Colonic mucosa (tissue), 4 donors: ENCODE measurements at regions not wholly inside any gene's neighbourhood (a gene's known extent, or its start where the extent isn't known, plus 50 kb on each side); places are given as distances from the start of the nearest gene placed in this dataset.
"Not testable (repeated sequence)": the region's sequence is repeated elsewhere in the genome, so short reads cannot be mapped to it uniquely, and the experiment has no call there.

Experiments used
- DNase-seq: peaks from one replicate; pipeline ENCODE4 v3.0.0-alpha.2; 2020
- H3K27ac ChIP-seq: fragments of 200-600 bp; one replicate; pipeline ENCODE4 v1.8.0; 2021
- H3K27me3 ChIP-seq: fragments of 200-600 bp; one replicate; pipeline ENCODE4 v1.8.0; 2021
- H3K36me3 ChIP-seq: fragments of 200-600 bp; one replicate; pipeline ENCODE4 v1.8.0; 2021
- H3K4me1 ChIP-seq: fragments of 200-600 bp; one replicate; pipeline ENCODE4 v1.8.0; 2021; ENCODE audit warnings: mild to moderate bottlenecking
- H3K4me3 ChIP-seq: fragments of 200-600 bp; one replicate; pipeline ENCODE4 v1.8.0; 2021
- H3K9ac ChIP-seq, 2 donors: one replicate each; pipeline ENCODE4 v1.7.0; 2013; ENCODE audit warnings: control low read depth in 2 of 2, low read depth in 2 of 2, low read length in 2 of 2
- H3K9me3 ChIP-seq: fragments of 200-600 bp; one replicate; pipeline ENCODE4 v1.8.0; 2021
- CTCF ChIP-seq: fragments of 200-600 bp; IDR thresholded peaks from one replicate; pipeline ENCODE4 v1.8.0; 2022; ENCODE audit warnings: antibody characterized with exemption, mild to moderate bottlenecking
- intact Hi-C: fragments of 100-400 bp; cut with DNase I; formaldehyde crosslinking; loops from one replicate; pipeline ENCODE4 v1.14.1; 2022
- donor health status: healthy.
- donor health status: DM: no; HTN: no; CAD: no.
- donor health status: DM: no; HTN: no; CAD: no.

GRCh38 chr2:95757988-95758387 lies 166.2 kb downstream of the TRIM43 start:
- intact Hi-C loops: no loop called here
- no peak for TF ChIP-seq CTCF
- no peak overlapping the region for H3K27ac ChIP-seq

GRCh38 chr2:95759481-95760246 lies 167.9 kb downstream of the TRIM43 start:
- no peak for DNase-seq
- Histone ChIP-seq H3K36me3 (no peaks in the 10 kb centered on the region), H3K27me3 (no peaks in the 10 kb centered on the region), H3K9ac (no peak overlapping the region), H3K9me3 (no peaks in the 10 kb centered on the region), H3K27ac (no peak overlapping the region), H3K4me1 (no peaks in the 10 kb centered on the region), H3K4me3 (no peak overlapping the region)
- intact Hi-C loops: no loop called here
- no peak for TF ChIP-seq CTCF

More at GRCh38 chr2:95757988-95758387, 166.2 kb downstream of the TRIM43 start:
- no peaks in the 10 kb centered on the region for H3K27me3 ChIP-seq
- H3K9me3 ChIP-seq: no peaks in the 10 kb centered on the region
- no peaks in the 10 kb centered on the region for H3K36me3 ChIP-seq
- H3K4me3 ChIP-seq: no peak overlapping the region
- H3K9ac ChIP-seq: no peak overlapping the region
- no peaks in the 10 kb centered on the region for H3K4me1 ChIP-seq
- DNase-seq: no peak

- TF ChIP-seq CTCF: no peak
- no peak for DNase-seq
- no peak overlapping the region for H3K27ac ChIP-seq
- no peaks in the 10 kb centered on the region for H3K9me3 ChIP-seq
- H3K4me1 ChIP-seq: no peaks in the 10 kb centered on the region
- no peaks in the 10 kb centered on the region for H3K27me3 ChIP-seq
- no peaks in the 10 kb centered on the region for H3K36me3 ChIP-seq
- no peak overlapping the region for H3K9ac ChIP-seq
- intact Hi-C loops: no loop called here
- H3K4me3 ChIP-seq: no peak overlapping the region
Observed at GRCh38 chr2:95760806-95761525, 169.2 kb downstream of the TRIM43 start.

- intact Hi-C loops: no loop called here
- Histone ChIP-seq H3K9me3 (no peaks in the 10 kb centered on the region), H3K36me3 (no peaks in the 10 kb centered on the region), H3K4me3 (no peak overlapping the region), H3K9ac (no peak overlapping the region), H3K27me3 (no peaks in the 10 kb centered on the region), H3K27ac (no peak overlapping the region), H3K4me1 (no peaks in the 10 kb centered on the region)
- DNase-seq: no peak
- TF ChIP-seq CTCF: no peak
Observed at GRCh38 chr2:95761556-95761955, 169.8 kb downstream of the TRIM43 start.

GRCh38 chr2:95762023-95763021 lies 170.5 kb downstream of the TRIM43 start:
- H3K27ac ChIP-seq, H3K9ac ChIP-seq, DNase-seq, H3K9me3 ChIP-seq, H3K4me3 ChIP-seq, H3K4me1 ChIP-seq, intact Hi-C loops, H3K36me3 ChIP-seq, H3K27me3 ChIP-seq: not testable (repeated sequence)

- H3K36me3 ChIP-seq, H3K27me3 ChIP-seq, H3K4me3 ChIP-seq, H3K9ac ChIP-seq, intact Hi-C loops, H3K27ac ChIP-seq, H3K4me1 ChIP-seq, DNase-seq, H3K9me3 ChIP-seq: not testable (repeated sequence)
Observed at GRCh38 chr2:95763074-95763473, 171.3 kb downstream of the TRIM43 start.

- DNase-seq, H3K27ac ChIP-seq: not testable (repeated sequence)
Observed at GRCh38 chr2:95764966-95765365, 173.2 kb downstream of the TRIM43 start.

GRCh38 chr2:95765925-95766910 lies 174.4 kb downstream of the TRIM43 start:
- H3K36me3 ChIP-seq, H3K27me3 ChIP-seq, H3K4me3 ChIP-seq, intact Hi-C loops, H3K27ac ChIP-seq, H3K4me1 ChIP-seq, DNase-seq, H3K9ac ChIP-seq, H3K9me3 ChIP-seq: not testable (repeated sequence)

More at GRCh38 chr2:95764966-95765365, 173.2 kb downstream of the TRIM43 start:
- H3K4me3 ChIP-seq, H3K36me3 ChIP-seq, H3K27me3 ChIP-seq, H3K4me1 ChIP-seq, H3K9me3 ChIP-seq, intact Hi-C loops, H3K9ac ChIP-seq: not testable (repeated sequence)
